GM12873 (cell line): ENCODE measurements at regions not wholly inside any gene's neighbourhood (a gene's known extent, or its start where the extent isn't known, plus 50 kb on each side); places are given as distances from the start of the nearest gene placed in this dataset.

ENCODE experiments used
- CTCF ChIP-seq: IDR thresholded peaks from 2 replicates; pipeline ENCODE4 v1.5.1; 2012; ENCODE audit warnings: low read depth, mild to moderate bottlenecking, moderate library complexity, low read length, control low read depth; ENCODE audit not compliant: insufficient read depth; ENCODE audit errors: missing control alignments

DNA sequence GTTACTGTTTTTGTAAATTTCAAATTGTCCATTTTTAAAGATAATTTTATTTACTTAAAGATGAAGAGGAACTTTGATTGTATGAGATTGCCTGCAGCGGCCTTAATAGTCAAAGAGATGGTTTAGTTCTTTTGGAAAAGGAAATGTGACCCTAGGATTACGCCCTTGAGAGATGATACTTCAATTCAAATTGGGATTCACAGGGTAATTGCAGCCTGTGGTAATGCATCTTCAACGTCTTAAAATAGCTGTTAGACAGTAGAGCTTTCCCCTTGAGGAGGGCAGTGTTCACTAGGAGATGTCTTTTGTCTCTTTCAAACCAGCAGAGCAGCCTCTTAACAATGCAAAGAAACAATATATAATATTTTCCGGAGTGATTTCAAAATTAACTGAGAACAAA, 127.1 kb downstream of the TAF11L14 start:
- no peak for TF ChIP-seq CTCF

- no peak for TF ChIP-seq CTCF
Observed at GRCh38 chr5:17763301-17763700, 129.0 kb downstream of the TAF11L14 start.

DNA sequence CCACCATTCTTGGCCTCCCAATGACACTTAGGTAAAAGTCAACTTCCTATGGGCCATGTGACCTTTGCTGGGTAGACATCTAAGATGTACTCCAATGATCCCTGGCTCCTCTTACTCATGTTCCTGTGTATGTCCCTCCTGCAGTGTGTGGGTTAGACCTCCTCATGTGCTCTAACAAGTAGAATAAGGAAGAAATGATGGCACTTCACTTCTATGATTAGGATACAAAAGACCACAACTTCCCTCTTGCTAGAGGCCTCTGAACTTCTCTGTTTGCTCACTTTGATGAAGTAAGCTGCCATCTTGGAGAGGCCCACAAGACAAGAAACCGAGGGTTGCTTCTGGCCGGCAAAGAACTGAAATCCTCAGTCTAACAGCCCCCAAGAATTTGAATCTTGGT, 131.8 kb downstream of the TAF11L14 start:
- no peak for TF ChIP-seq CTCF

GRCh38 chr5:17769277-17769676, 135.0 kb downstream of the TAF11L14 start:
- TF ChIP-seq CTCF = no peak

DNA sequence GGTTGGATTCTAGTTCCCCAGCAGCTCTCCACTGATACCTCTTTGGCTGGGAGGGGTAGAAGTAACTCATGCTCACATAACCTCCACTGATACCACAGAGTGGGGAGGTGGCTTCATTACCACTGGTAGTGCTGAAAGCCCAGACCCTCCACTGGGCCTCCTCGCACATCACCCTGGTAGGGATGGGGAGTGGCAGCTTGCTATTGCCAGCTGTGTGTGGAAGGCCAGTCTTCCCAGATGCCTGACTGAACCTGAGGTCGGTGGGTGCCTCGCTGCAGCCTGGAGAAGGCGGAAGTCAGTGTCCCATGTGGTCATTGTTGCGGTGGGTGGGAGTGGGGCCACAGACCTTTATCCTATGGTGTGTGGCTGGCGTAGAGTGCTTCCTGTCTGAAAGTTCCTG, 138.0 kb downstream of the TAF11L14 start:
- TF ChIP-seq CTCF = no peak

DNA sequence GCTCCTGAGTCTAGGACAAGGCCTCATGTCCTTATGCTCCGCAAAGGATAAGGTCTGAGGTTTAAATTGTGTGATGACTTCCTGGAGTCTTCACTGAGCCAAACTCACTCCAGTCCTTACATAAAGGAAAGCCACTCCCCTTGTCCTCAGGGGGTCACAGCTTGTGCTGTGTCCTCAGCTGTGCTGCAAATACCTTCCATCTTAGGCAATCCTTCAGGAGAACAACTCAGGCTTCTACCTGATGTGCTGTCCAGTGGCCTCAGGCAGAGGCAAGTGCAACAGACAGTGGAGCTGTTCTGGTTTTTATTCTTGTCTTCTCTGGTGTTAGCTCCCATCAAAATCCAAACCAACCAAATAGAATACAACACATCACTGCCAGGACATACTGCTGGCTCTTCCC, 151.5 kb downstream of the TAF11L14 start:
- TF ChIP-seq CTCF = no peak

DNA sequence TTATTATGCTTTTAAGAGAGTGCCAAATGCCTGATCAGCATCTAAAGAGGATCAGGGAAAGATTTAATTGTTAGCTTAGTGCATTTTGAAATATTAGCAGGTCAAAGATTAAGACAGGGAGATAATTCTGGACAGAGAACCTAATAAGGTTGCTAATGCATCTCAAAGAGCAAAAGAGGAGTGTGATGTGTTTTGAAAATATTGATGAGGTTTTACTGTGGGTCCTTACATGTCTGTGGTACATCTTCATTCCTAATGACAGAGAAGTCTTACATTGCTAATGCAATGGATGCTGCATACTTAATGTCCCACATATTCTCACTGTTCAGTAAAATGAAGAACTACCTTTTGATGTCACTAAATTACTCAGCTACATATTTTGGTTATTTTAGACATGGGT, 154.1 kb downstream of the TAF11L14 start:
- TF ChIP-seq CTCF = no peak

GRCh38 chr5:17794201-17794600, 159.9 kb downstream of the TAF11L14 start:
- TF ChIP-seq CTCF = no peak
